Parathyroid adenoma (tissue), 2 donors: ENCODE measurements at regions not wholly inside any gene's neighbourhood (a gene's known extent, or its start where the extent isn't known, plus 50 kb on each side); places are given as distances from the start of the nearest gene placed in this dataset.

Source experiments
- H2AFZ ChIP-seq: fragments of 300-600 bp; sonication (generic); one replicate; pipeline ENCODE4 v1.7.0; 2017; ENCODE audit warnings: antibody characterized with exemption, mild to moderate bottlenecking
- H3K27ac ChIP-seq: fragments of 300-600 bp; sonication (generic); one replicate; pipeline ENCODE4 v1.7.0; 2017
- H3K27me3 ChIP-seq: fragments of 300-600 bp; sonication (generic); one replicate; pipeline ENCODE4 v1.7.0; 2017; ENCODE audit warnings: low read length; ENCODE audit not compliant: control insufficient read depth, insufficient read depth
- H3K36me3 ChIP-seq: fragments of 300-600 bp; sonication (generic); one replicate; pipeline ENCODE4 v1.7.0; 2017; ENCODE audit warnings: low read length; ENCODE audit not compliant: control insufficient read depth, insufficient read depth
- H3K4me1 ChIP-seq: fragments of 300-600 bp; sonication (generic); one replicate; pipeline ENCODE4 v1.7.0; 2017; ENCODE audit warnings: control low read depth
- H3K4me2 ChIP-seq: fragments of 300-600 bp; sonication (generic); one replicate; pipeline ENCODE4 v1.7.0; 2017; ENCODE audit warnings: low read length
- H3K4me3 ChIP-seq: fragments of 300-600 bp; sonication (generic); one replicate; pipeline ENCODE4 v1.7.0; 2017; ENCODE audit warnings: low read depth, low read length
- H3K79me2 ChIP-seq: fragments of 300-600 bp; sonication (generic); one replicate; pipeline ENCODE4 v1.7.0; 2017; ENCODE audit warnings: control low read depth
- H3K9ac ChIP-seq: fragments of 300-600 bp; sonication (generic); one replicate; pipeline ENCODE4 v1.7.0; 2017; ENCODE audit warnings: mild to moderate bottlenecking
- H3K9me3 ChIP-seq: fragments of 300-600 bp; sonication (generic); one replicate; pipeline ENCODE4 v1.7.0; 2017; ENCODE audit warnings: low read length; ENCODE audit not compliant: control insufficient read depth
- CTCF ChIP-seq: fragments of 300-600 bp; sonication (generic); IDR thresholded peaks from one replicate; pipeline ENCODE4 v1.7.0; 2017; ENCODE audit warnings: antibody characterized with exemption, mild to moderate bottlenecking
- donor health status: primary hyperparathyroidism.

- TF ChIP-seq CTCF: no peak
- H2AFZ ChIP-seq: no peak overlapping the region
- no peaks in the 10 kb centered on the region for H3K9me3 ChIP-seq
- no peak overlapping the region for H3K27ac ChIP-seq
- no peak overlapping the region for H3K4me2 ChIP-seq
- no peaks in the 10 kb centered on the region for H3K79me2 ChIP-seq
- no peaks in the 10 kb centered on the region for H3K27me3 ChIP-seq
- H3K36me3 ChIP-seq: no peaks in the 10 kb centered on the region
- H3K9ac ChIP-seq: no peak overlapping the region
- no peak overlapping the region for H3K4me3 ChIP-seq
- no peaks in the 10 kb centered on the region for H3K4me1 ChIP-seq
Observed at GRCh38 chr15:96924570-96924969, 594.1 kb downstream of the NR2F2 start.

- Histone ChIP-seq H3K4me1 (no peaks in the 10 kb centered on the region), H3K27me3 (no peaks in the 10 kb centered on the region), H3K36me3 (no peaks in the 10 kb centered on the region), H2AFZ (no peak overlapping the region), H3K4me3 (no peak overlapping the region), H3K27ac (no peak overlapping the region), H3K9me3 (no peaks in the 10 kb centered on the region), H3K4me2 (peak overlapping the region; percentile 35), H3K79me2 (no peaks in the 10 kb centered on the region), H3K9ac (no peak overlapping the region)
- no peak for TF ChIP-seq CTCF
Observed at GRCh38 chr15:96947296-96948229, 617.1 kb downstream of the NR2F2 start.

DNA sequence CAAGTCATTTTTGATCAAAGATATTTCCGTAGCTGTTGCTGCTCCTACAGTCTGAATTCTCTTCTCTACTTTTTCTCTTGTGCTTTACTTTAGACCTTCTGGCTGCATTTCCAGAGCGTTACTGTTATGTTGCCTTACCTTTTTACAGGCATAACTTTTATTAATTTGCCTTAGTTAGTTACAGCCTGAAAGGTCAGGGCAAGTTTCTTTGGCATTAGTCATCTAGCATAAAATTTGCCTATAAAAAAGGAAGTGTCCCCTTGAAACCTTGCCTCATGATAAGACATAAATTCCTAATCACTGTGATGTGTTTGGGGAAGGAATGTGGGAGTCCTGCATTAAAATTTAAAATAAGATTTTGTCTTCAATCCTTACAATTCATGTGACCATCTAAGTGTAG is 618.5 kb downstream of the NR2F2 start:
- no peak for TF ChIP-seq CTCF
- Histone ChIP-seq H3K27ac (no peak overlapping the region), H3K36me3 (no peaks in the 10 kb centered on the region), H3K27me3 (no peaks in the 10 kb centered on the region), H3K4me3 (no peak overlapping the region), H3K9me3 (no peaks in the 10 kb centered on the region), H3K9ac (no peak overlapping the region), H2AFZ (no peak overlapping the region), H3K4me1 (no peaks in the 10 kb centered on the region), H3K79me2 (no peaks in the 10 kb centered on the region), H3K4me2 (no peak overlapping the region)

GRCh38 chr15:96958721-96959120 is 628.2 kb downstream of the NR2F2 start:
- Histone ChIP-seq H3K9me3 (no peaks in the 10 kb centered on the region), H2AFZ (no peak overlapping the region), H3K79me2 (no peaks in the 10 kb centered on the region), H3K4me2 (no peak overlapping the region), H3K9ac (no peak overlapping the region), H3K4me3 (no peak overlapping the region), H3K27me3 (no peaks in the 10 kb centered on the region), H3K27ac (no peak overlapping the region), H3K36me3 (no peaks in the 10 kb centered on the region), H3K4me1 (no peaks in the 10 kb centered on the region)
- no peak for TF ChIP-seq CTCF

GRCh38 chr15:96959501-96959900 is 629.0 kb downstream of the NR2F2 start:
- Histone ChIP-seq H3K9me3 (no peaks in the 10 kb centered on the region), H3K27ac (no peak overlapping the region), H3K79me2 (no peaks in the 10 kb centered on the region), H3K4me1 (no peaks in the 10 kb centered on the region), H3K27me3 (no peaks in the 10 kb centered on the region), H3K4me3 (no peak overlapping the region), H3K9ac (no peak overlapping the region), H3K36me3 (no peaks in the 10 kb centered on the region), H3K4me2 (no peak overlapping the region), H2AFZ (no peak overlapping the region)
- no peak for TF ChIP-seq CTCF
